MG63 (cell line): ENCODE measurements at regions not wholly inside any gene's neighbourhood (a gene's known extent, or its start where the extent isn't known, plus 50 kb on each side); places are given as distances from the start of the nearest gene placed in this dataset.

Experiments
- DNase-seq: peaks from one replicate; pipeline ENCODE4 v3.0.0-alpha.2; 2020
- H3K27me3 ChIP-seq: fragments of 250-450 bp; sonication (Bioruptor Pico); 2 replicates; pipeline ENCODE4 v1.5.1; 2020; ENCODE audit warnings: mild to moderate bottlenecking, moderate library complexity
- H3K36me3 ChIP-seq: fragments of 250-450 bp; sonication (Bioruptor Pico); 2 replicates; pipeline ENCODE4 v1.5.1; 2020; ENCODE audit warnings: mild to moderate bottlenecking, moderate library complexity
- H3K4me3 ChIP-seq: fragments of 250-450 bp; sonication (Bioruptor Pico); 2 replicates; pipeline ENCODE4 v1.5.1; 2020; ENCODE audit warnings: mild to moderate bottlenecking, moderate library complexity
- H3K9me3 ChIP-seq: fragments of 250-450 bp; sonication (Bioruptor Pico); 2 replicates; pipeline ENCODE4 v1.5.1; 2020; ENCODE audit warnings: mild to moderate bottlenecking, moderate library complexity

DNA sequence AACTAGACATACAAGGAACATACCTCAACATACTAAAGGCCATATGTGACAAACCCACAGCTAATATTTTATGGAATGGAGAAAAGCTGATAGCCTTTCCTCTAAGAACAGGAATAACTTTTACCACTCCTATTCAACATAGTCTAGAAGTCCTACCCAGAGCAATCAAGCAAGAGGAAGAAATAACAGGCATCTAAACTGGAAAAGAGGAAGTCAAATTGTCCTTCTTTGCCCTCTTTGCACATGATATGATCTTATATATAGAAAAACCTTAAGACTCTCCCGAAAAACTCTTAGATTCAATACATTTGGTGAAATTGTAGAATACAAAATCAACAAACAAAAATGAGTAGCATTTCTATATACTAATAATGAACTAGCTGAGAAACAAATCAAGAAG, 110.0 kb downstream of the ATP23 start:
- H3K9me3 ChIP-seq: no peaks in the 10 kb centered on the region; the same call in 1 of the 2 replicates
- H3K27me3 ChIP-seq: no peaks in the 10 kb centered on the region
- H3K4me3 ChIP-seq: no peak overlapping the region
- H3K36me3 ChIP-seq: no peaks in the 10 kb centered on the region
- DNase-seq: no peak

DNA sequence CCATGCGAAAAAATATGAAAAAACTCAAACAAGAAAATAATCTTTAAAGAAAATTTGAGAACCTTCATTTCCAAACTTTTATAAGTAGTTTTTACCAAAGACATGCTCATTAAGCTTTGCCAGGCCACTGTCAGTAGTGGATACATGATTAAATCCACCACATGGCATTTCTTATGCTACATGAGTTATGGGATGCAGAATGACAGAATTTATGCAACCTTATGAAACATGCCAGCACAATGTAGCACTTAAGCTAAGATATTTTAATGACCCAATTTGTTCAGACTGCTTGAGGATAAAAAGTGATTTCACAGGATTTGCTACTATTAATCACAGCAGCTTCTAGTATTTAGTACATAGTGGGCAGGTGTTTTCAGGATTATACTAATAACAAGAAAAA, 123.3 kb downstream of the ATP23 start:
- H3K4me3 ChIP-seq: no peak overlapping the region
- no peaks in the 10 kb centered on the region for H3K27me3 ChIP-seq
- no peaks in the 10 kb centered on the region for H3K36me3 ChIP-seq
- no peaks in the 10 kb centered on the region for H3K9me3 ChIP-seq
- DNase-seq: no peak

DNA sequence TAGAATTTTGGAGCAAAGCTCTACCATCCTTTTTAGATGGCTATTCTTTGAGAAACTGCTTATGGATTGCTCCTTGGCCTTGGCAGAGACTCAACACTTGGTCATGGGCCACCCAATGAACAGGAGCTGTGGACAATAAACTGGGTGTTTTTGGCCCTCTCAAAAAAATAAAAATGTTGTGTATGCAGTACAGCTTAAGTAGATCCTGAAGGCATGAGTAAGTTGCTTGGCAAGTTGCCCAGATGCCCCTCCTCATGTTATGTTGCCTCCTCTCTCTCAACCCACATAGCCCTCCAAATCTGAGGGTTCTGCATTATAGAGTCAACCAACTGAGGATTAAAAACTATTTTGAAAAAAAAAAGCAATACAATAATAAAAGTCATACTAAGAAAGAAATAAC, 124.9 kb downstream of the ATP23 start:
- no peaks in the 10 kb centered on the region for H3K27me3 ChIP-seq
- peak; percentile 73 for DNase-seq
- H3K9me3 ChIP-seq: no peaks in the 10 kb centered on the region
- no peaks in the 10 kb centered on the region for H3K36me3 ChIP-seq
- H3K4me3 ChIP-seq: no peak overlapping the region

- DNase-seq: no peak
- Histone ChIP-seq H3K27me3 (no peaks in the 10 kb centered on the region), H3K9me3 (no peaks in the 10 kb centered on the region), H3K4me3 (no peak overlapping the region), H3K36me3 (no peaks in the 10 kb centered on the region)
Observed at GRCh38 chr12:58067610-58068387, 126.4 kb downstream of the ATP23 start.

- Histone ChIP-seq H3K36me3 (no peaks in the 10 kb centered on the region), H3K27me3 (no peaks in the 10 kb centered on the region), H3K4me3 (no peak overlapping the region), H3K9me3 (no peaks in the 10 kb centered on the region)
- no peak for DNase-seq
Observed at GRCh38 chr12:58068706-58069105, 127.3 kb downstream of the ATP23 start.

GRCh38 chr12:58069268-58069963, 128.0 kb downstream of the ATP23 start:
- no peaks in the 10 kb centered on the region for H3K27me3 ChIP-seq
- no peak for DNase-seq
- no peaks in the 10 kb centered on the region for H3K36me3 ChIP-seq
- no peak overlapping the region for H3K4me3 ChIP-seq
- no peaks in the 10 kb centered on the region for H3K9me3 ChIP-seq

- Histone ChIP-seq H3K27me3 (no peaks in the 10 kb centered on the region), H3K36me3 (no peaks in the 10 kb centered on the region), H3K9me3 (no peaks in the 10 kb centered on the region), H3K4me3 (no peak overlapping the region)
- DNase-seq: no peak
Observed at GRCh38 chr12:58071994-58072393, 130.6 kb downstream of the ATP23 start.

- Histone ChIP-seq H3K36me3 (no peaks in the 10 kb centered on the region), H3K4me3 (no peak overlapping the region)
- no peak for DNase-seq
Observed at GRCh38 chr12:58074259-58074658, 132.9 kb downstream of the ATP23 start.

GRCh38 chr12:58079806-58080205, 138.4 kb downstream of the ATP23 start:
- Histone ChIP-seq H3K9me3 (no peaks in the 10 kb centered on the region), H3K4me3 (no peak overlapping the region), H3K27me3 (no peaks in the 10 kb centered on the region), H3K36me3 (no peaks in the 10 kb centered on the region)
- no peak for DNase-seq

More at GRCh38 chr12:58074259-58074658, 132.9 kb downstream of the ATP23 start:
- no peaks in the 10 kb centered on the region for H3K27me3 ChIP-seq
- H3K9me3 ChIP-seq: no peaks in the 10 kb centered on the region

DNA sequence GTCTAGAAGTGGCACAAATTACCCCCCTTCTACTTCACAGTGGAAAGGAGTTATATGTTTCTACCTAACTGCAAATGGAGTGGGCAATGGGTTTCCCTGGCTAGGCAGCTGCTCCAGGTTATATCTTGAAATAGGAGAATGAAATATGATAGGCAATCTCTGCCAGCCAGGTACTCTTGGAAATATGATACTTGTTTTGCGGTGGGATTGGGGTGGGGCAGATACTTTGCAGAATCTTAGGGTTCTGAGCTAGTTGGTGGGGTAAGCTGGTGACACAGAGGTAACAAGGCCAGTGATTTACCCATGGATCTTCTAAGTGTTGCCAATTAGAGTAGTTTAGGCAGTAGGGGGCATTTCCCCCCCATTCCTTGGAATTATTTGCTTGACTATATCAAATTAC, 140.1 kb downstream of the ATP23 start:
- Histone ChIP-seq H3K27me3 (no peaks in the 10 kb centered on the region), H3K4me3 (no peak overlapping the region), H3K36me3 (no peaks in the 10 kb centered on the region), H3K9me3 (no peaks in the 10 kb centered on the region)
- no peak for DNase-seq

DNA sequence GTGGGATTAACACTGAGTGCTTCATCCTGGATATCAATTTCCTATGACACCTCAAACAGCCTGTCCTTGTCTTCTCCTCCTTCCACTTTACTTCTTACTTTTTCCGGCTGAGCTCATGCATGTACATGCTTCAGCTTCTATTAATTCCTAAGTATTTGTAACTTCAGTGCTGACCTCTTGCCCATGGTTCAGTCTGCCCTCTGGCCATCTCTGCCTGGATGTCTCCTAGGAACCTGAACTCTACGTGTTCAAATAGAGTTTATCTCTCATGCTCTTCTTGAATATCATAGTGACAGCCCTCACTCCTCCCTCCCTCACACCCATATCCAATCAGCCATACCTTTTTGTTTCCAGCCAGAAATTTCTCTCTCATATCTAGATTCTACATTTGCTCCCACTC, 141.6 kb downstream of the ATP23 start:
- no peaks in the 10 kb centered on the region for H3K9me3 ChIP-seq
- H3K36me3 ChIP-seq: no peaks in the 10 kb centered on the region
- H3K27me3 ChIP-seq: no peaks in the 10 kb centered on the region
- DNase-seq: no peak
- H3K4me3 ChIP-seq: no peak overlapping the region

GRCh38 chr12:58086006-58086405, 144.6 kb downstream of the ATP23 start:
- Histone ChIP-seq H3K36me3 (no peaks in the 10 kb centered on the region), H3K4me3 (no peak overlapping the region), H3K27me3 (no peaks in the 10 kb centered on the region), H3K9me3 (no peaks in the 10 kb centered on the region)
- no peak for DNase-seq

DNA sequence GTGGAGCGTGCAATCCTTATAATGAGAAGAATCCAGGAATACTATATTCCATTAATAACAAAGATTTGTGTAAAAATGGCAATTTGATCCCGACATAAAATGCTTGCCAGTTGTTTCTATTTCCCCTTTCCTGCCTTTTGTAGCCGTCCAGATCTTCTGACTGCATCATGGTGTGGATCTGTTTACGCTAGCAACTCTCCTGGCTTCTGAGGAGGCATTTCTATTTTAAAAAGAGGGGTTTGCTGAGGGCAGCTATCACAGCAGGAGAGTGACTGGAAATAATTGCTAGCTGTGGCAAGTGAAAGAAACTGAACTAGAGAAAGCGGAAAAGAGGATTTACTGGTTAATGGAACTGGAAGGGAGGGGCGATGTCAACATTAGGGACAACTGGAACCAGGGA, 145.6 kb downstream of the ATP23 start:
- Histone ChIP-seq H3K4me3 (no peak overlapping the region), H3K9me3 (no peaks in the 10 kb centered on the region), H3K36me3 (no peaks in the 10 kb centered on the region), H3K27me3 (no peaks in the 10 kb centered on the region)
- DNase-seq: no peak

GRCh38 chr12:58087423-58088127, 146.2 kb downstream of the ATP23 start:
- H3K9me3 ChIP-seq: no peaks in the 10 kb centered on the region
- H3K4me3 ChIP-seq: no peak overlapping the region
- no peak for DNase-seq
- H3K36me3 ChIP-seq: no peaks in the 10 kb centered on the region
- H3K27me3 ChIP-seq: no peaks in the 10 kb centered on the region

DNA sequence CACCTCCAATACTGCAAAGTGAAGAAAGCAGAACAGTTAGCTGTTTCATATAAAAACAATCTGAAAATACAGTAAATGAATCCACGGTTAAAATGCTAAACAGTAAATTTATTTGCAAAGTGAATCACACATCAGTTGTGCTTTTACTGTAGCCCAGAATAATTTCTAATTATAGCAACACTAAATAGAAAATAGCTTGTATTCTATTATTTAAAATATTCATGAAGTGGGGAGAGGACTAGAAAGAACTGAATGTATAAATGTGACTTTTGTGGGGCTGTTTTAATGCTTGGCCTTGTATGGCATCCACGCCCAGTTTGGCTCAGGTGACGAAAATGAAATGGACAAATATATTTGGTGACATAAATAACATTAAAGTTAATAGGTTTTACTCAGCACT, 148.2 kb downstream of the ATP23 start:
- no peaks in the 10 kb centered on the region for H3K36me3 ChIP-seq
- H3K27me3 ChIP-seq: no peaks in the 10 kb centered on the region
- H3K9me3 ChIP-seq: no peaks in the 10 kb centered on the region
- no peak overlapping the region for H3K4me3 ChIP-seq
- DNase-seq: no peak

DNA sequence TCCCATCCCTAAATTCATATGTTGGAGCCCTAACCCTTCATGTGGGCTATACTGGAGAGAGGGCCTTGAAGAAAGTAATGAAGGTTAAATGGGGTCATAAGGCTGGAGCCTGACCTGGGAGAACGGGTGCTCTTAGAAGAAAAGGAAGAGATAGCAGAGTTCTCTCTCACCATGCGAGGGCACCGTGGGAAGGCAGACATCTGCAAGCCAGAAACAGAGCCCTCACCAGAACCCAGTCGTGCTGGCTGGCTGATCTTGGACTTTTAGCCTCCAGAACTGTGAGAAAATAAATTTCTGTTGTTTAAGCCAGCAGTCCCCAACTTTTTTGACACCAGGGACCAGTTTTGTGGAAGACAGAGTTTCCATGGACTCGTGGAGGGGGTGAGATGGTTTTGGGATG, 149.3 kb downstream of the ATP23 start:
- H3K9me3 ChIP-seq: no peaks in the 10 kb centered on the region
- no peak overlapping the region for H3K4me3 ChIP-seq
- H3K27me3 ChIP-seq: no peaks in the 10 kb centered on the region
- DNase-seq: no peak
- no peaks in the 10 kb centered on the region for H3K36me3 ChIP-seq

DNA sequence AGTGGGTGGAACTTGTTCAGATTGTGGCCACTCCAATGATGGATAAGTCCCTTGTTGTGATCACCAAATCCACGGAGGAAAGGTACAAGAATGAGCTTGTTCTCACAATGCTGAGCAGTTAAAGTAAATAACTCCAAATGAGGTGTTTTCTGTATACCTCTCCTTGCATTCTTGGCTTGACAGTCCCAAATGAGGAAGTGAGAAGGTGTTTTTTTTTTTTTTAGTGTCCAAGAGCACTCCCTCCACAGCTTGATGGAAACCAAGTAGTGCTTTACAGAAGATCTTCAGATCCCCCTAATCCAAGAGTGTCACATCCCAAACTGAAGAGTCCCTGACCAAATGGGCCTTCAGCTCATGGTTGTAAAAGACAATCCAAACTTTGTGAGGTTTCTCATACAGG, 153.6 kb downstream of the ATP23 start:
- Histone ChIP-seq H3K9me3 (no peaks in the 10 kb centered on the region), H3K36me3 (no peaks in the 10 kb centered on the region)

More for the DNA sequence above, 153.6 kb downstream of the ATP23 start:
- H3K27me3 ChIP-seq: no peaks in the 10 kb centered on the region
- DNase-seq: no peak
- H3K4me3 ChIP-seq: no peak overlapping the region
